RWPE1 (cell line): ENCODE measurements at regions not wholly inside any gene's neighbourhood (a gene's known extent, or its start where the extent isn't known, plus 50 kb on each side); places are given as distances from the start of the nearest gene placed in this dataset.

ENCODE experiments used
- CTCF ChIA-PET: fragments of 350-600 bp; sonication (Branson Sonifier 250); formaldehyde crosslinking; extraction: SDS; loops from one replicate; lab custom pipeline; 2021; lab: Yijun Ruan, JAX
- POLR2A ChIA-PET: fragments of 400-600 bp; formaldehyde crosslinking; extraction: SDS; loops from one replicate; lab custom pipeline; 2020; ENCODE audit warnings: antibody characterized with exemption; ENCODE audit not compliant: low non-redundant PET; lab: Yijun Ruan, JAX
- DNase-seq: peaks from one replicate; pipeline ENCODE4 v3.0.0; 2012; ENCODE audit warnings: low spot score
- H3K27ac ChIP-seq: fragments of 450-650 bp; 2 replicates; pipeline ENCODE4 v1.5.1; 2017
- TF ChIP-seq, protein P1 (sequence below): fragments of 450-650 bp; conservative IDR thresholded peaks from 2 replicates; pipeline ENCODE4 v1.5.1; 2017; ENCODE audit warnings: low read depth, mild to moderate bottlenecking

DNA sequence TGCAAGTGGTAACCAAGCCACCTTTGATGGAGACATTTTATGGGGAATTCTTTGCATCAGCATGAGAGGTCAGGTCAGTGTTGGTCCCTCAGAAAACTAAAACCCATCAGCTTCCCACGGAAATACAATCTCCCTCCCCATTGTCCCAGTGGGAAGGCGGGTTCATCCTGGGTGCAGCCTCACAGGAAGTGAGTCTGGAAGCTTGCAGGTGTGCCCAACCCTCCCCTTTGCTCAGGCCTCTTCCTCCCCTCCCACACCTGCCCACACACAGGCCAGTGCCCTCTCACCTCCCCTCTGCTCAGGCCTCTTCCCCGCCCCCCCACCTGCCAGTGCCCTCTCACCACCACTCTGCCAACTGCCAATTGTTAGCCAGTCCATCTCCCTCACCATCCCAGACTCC is 166.8 kb upstream of the RAB6C start:
- ChIA-PET CTCF (no interaction called here), POLR2A (no interaction called here)
- TF ChIP-seq, protein P1, sequence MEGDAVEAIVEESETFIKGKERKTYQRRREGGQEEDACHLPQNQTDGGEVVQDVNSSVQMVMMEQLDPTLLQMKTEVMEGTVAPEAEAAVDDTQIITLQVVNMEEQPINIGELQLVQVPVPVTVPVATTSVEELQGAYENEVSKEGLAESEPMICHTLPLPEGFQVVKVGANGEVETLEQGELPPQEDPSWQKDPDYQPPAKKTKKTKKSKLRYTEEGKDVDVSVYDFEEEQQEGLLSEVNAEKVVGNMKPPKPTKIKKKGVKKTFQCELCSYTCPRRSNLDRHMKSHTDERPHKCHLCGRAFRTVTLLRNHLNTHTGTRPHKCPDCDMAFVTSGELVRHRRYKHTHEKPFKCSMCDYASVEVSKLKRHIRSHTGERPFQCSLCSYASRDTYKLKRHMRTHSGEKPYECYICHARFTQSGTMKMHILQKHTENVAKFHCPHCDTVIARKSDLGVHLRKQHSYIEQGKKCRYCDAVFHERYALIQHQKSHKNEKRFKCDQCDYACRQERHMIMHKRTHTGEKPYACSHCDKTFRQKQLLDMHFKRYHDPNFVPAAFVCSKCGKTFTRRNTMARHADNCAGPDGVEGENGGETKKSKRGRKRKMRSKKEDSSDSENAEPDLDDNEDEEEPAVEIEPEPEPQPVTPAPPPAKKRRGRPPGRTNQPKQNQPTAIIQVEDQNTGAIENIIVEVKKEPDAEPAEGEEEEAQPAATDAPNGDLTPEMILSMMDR, result no peak
- no peak overlapping the region for H3K27ac ChIP-seq
- no peak for DNase-seq

DNA sequence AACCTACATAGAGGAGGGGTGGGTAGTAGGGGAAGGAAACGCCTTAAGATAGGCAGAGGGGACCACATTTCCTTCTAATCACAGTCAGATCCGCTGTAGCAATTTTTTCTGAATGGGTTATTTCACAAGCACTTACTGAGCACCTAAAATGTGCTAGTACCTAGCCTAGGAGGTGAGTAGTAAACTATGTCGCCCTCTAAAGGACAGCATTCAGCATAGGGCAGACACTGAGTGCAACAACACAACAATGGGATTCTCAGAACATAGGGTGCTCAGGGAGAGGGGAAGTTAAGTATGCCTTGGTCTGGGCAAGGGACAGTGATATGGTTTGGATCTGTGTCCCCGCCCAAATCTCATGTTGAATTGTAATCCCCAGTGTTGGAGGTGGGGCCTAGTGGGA is 166.1 kb upstream of the RAB6C start:
- ChIA-PET POLR2A (no interaction called here), CTCF (no interaction called here)
- DNase-seq, result no peak
- no peak overlapping the region for H3K27ac ChIP-seq
- TF ChIP-seq, protein P1, result no peak

DNA sequence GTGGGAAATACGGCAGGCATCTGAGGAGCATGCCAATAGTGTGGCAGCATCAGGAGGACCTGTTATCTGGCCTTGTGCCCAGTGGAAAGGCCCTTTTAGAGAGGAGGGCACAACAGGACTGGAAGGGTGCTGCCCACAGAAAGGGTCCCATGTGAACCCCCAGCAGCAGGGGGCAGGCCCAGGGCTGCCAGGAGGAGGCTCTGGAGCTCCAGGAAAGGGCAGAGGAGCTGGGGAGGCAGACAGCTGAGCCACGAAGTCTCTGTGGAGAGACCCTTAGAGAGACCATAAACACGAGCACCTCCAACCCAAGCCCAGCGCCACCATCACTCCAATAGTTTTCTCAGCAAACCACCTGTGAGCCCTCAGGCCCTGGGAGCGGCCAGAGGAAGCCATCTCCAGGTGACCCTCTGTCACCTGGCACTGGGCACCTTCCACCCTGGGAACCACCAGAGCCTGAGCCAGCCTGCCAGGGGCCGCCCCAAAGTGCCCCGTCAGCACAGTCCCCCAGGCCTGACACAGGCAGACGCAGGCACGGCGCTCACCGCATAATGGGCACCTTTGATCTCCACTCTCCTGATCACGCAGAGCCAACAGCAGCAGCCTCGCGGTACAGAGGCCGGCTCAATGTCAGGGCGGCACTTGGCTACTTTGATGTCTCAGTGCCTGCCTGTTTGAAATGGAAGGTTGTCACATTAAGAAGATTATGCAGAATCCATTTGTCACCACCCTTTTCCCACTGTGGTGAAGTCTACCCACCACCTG is 162.5 kb upstream of the RAB6C start:
- H3K27ac ChIP-seq, result no peak overlapping the region
- ChIA-PET POLR2A (no interaction called here), CTCF (no interaction called here)
- DNase-seq, result no peak
- TF ChIP-seq, protein P1, result no peak

DNA sequence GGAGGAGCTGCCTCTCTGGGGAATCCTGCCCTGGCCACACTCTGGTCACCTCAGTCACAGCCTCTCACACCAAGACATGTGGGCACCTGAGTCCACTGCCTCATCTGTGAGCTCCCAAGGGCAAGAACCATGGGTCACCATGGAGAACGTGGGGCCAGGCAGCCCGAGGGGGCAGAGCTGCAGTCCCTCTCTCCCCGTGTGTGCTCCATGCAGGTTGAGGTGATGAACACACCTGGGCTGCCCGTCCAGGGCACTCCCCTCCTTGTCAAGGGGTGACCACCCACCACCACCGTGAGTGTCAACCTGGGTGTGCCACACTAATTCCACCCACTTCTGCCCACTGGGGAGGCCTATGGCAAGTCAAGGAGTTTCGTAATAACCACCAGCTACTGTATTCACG is 159.6 kb upstream of the RAB6C start:
- DNase-seq, result no peak
- ChIA-PET POLR2A (no interaction called here), CTCF (interaction anchor here (0.5 to 1.0 kb wide), 3 partner anchors 30 to 536 kb away, joined by 3 read pairs; partner anchors contain the start of gene PTPN18)
- TF ChIP-seq, protein P1, result no peak
- no peak overlapping the region for H3K27ac ChIP-seq

DNA sequence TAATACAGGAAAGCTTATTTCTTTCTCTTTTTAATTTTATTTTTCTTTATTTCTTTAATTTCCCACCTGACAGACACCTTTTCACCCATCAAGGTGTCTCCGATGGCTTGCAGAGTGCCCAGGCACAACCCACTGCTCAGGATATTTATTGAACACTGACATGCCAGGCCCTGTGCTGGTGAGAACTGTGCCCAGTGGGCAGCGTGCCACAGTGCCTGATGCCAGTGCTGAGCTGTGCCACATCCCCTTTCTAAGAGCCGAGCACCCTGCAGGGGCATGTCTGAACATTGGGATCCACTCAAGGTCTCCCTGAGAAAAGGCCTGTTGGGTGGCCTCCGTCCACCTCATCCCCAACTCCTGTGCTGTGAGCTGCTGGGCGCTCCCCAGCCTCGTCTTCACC is 158.6 kb upstream of the RAB6C start:
- ChIA-PET CTCF (interaction anchor here (0.7 kb wide), 1 partner anchor 96 kb away, joined by 10 read pairs; no protein-coding TSS in a partner anchor), POLR2A (no interaction called here)
- no peak overlapping the region for H3K27ac ChIP-seq
- DNase-seq, result no peak
- TF ChIP-seq, protein P1, result no peak

DNA sequence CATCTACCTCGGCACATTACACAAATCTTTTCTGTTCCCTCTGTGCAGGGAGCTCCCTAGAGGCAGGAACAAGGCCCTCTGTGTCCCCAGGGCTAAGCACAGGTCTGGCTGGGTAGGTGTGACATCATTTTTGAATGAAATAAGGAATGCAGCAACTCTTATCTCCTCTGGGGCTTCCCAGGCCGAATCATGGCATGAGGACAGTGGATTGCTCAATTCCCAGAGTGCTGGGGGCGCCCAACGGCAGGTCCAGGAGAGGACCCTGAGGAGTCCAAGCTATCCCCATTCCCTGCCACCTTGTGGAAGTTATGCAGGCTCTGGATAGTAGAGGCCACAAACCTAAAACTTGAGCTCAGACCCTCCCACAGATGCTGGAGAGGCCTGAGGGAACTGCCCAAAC is 158.0 kb upstream of the RAB6C start:
- TF ChIP-seq, protein P1, result no peak
- H3K27ac ChIP-seq, result no peak overlapping the region
- CTCF ChIA-PET, result interaction anchor here (0.7 kb wide), 1 partner anchor 96 kb away, joined by 10 read pairs; no protein-coding TSS in a partner anchor
- POLR2A ChIA-PET, result no interaction called here
- DNase-seq, result no peak
